Left ventricle myocardium inferior (tissue), 1 donor: ENCODE measurements at regions not wholly inside any gene's neighbourhood (a gene's known extent, or its start where the extent isn't known, plus 50 kb on each side); places are given as distances from the start of the nearest gene placed in this dataset.

ENCODE experiments used
- DNase-seq: peaks from one replicate; pipeline ENCODE4 v3.0.0-alpha.2; 2020
- H3K27ac ChIP-seq: fragments of 200-600 bp; replicated peaks from 2 replicates; pipeline ENCODE4 v1.8.0; 2021
- H3K27me3 ChIP-seq: fragments of 200-600 bp; 2 replicates; pipeline ENCODE4 v1.8.0; 2021; ENCODE audit warnings: low read depth
- H3K36me3 ChIP-seq: fragments of 200-600 bp; 2 replicates; pipeline ENCODE4 v1.8.0; 2021
- H3K4me1 ChIP-seq: fragments of 200-600 bp; 2 replicates; pipeline ENCODE4 v1.8.0; 2021
- H3K4me3 ChIP-seq: fragments of 200-600 bp; 2 replicates; pipeline ENCODE4 v1.8.0; 2021; ENCODE audit warnings: mild to moderate bottlenecking, moderate library complexity
- H3K9me3 ChIP-seq: fragments of 200-600 bp; replicated peaks from 2 replicates; pipeline ENCODE4 v1.8.0; 2021
- CTCF ChIP-seq: fragments of 200-600 bp; IDR thresholded peaks from 2 replicates; pipeline ENCODE4 v1.8.0; 2021; ENCODE audit warnings: antibody characterized with exemption, mild to moderate bottlenecking, borderline replicate concordance
- intact Hi-C: fragments of 100-400 bp; cut with micrococcal nuclease; formaldehyde crosslinking; loops from one replicate; pipeline ENCODE4 v1.11.0; 2022
- donor health status: DM: no; HTN: yes; CAD: no; lungs with severe emphysema.

GRCh38 chr9:87442451-87442850 lies 55.2 kb upstream of the DAPK1 start:
- Histone ChIP-seq H3K27ac (no peak overlapping the region), H3K4me3 (no peak overlapping the region), H3K4me1 (no peaks in the 10 kb centered on the region), H3K36me3 (no peaks in the 10 kb centered on the region), H3K27me3 (no peaks in the 10 kb centered on the region), H3K9me3 (no peaks in the 10 kb centered on the region)
- DNase-seq = no peak
- intact Hi-C loops = no loop called here
- TF ChIP-seq CTCF = no peak

- H3K4me1 ChIP-seq = no peaks in the 10 kb centered on the region
- no peaks in the 10 kb centered on the region for H3K27me3 ChIP-seq
- no peak overlapping the region for H3K4me3 ChIP-seq
- DNase-seq = no peak
- no peaks in the 10 kb centered on the region for H3K36me3 ChIP-seq
- no peak overlapping the region for H3K27ac ChIP-seq
- no peak for TF ChIP-seq CTCF
- H3K9me3 ChIP-seq = no peaks in the 10 kb centered on the region
- intact Hi-C loops = no loop called here
Observed at GRCh38 chr9:87443006-87443405, 54.7 kb upstream of the DAPK1 start.

GRCh38 chr9:87443461-87443860 lies 54.2 kb upstream of the DAPK1 start:
- H3K27ac ChIP-seq = no peak overlapping the region
- H3K36me3 ChIP-seq = no peaks in the 10 kb centered on the region
- no peak for DNase-seq
- H3K27me3 ChIP-seq = no peaks in the 10 kb centered on the region
- TF ChIP-seq CTCF = no peak
- H3K9me3 ChIP-seq = no peaks in the 10 kb centered on the region
- H3K4me3 ChIP-seq = no peak overlapping the region
- no peaks in the 10 kb centered on the region for H3K4me1 ChIP-seq
- intact Hi-C loops = no loop called here

- DNase-seq = no peak
Observed at GRCh38 chr9:87445646-87446045, 52.0 kb upstream of the DAPK1 start.

GRCh38 chr9:87446527-87446926 lies 51.1 kb upstream of the DAPK1 start:
- H3K4me1 ChIP-seq = no peaks in the 10 kb centered on the region
- H3K4me3 ChIP-seq = no peak overlapping the region
- H3K27ac ChIP-seq = no peak overlapping the region

More at GRCh38 chr9:87445646-87446045, 52.0 kb upstream of the DAPK1 start:
- Histone ChIP-seq H3K4me3 (no peak overlapping the region), H3K9me3 (no peaks in the 10 kb centered on the region), H3K4me1 (no peaks in the 10 kb centered on the region), H3K27me3 (no peaks in the 10 kb centered on the region), H3K36me3 (no peaks in the 10 kb centered on the region), H3K27ac (no peak overlapping the region)
- intact Hi-C loops = no loop called here
- TF ChIP-seq CTCF = no peak

More at GRCh38 chr9:87446527-87446926, 51.1 kb upstream of the DAPK1 start:
- H3K27me3 ChIP-seq = no peaks in the 10 kb centered on the region
- H3K36me3 ChIP-seq = no peaks in the 10 kb centered on the region
- TF ChIP-seq CTCF = no peak
- no peaks in the 10 kb centered on the region for H3K9me3 ChIP-seq
- intact Hi-C loops = no loop called here
- DNase-seq = no peak
